ENCODE measurements at regions not wholly inside any gene's neighbourhood (a gene's known extent, or its start where the extent isn't known, plus 50 kb on each side); places are given as distances from the start of the nearest gene placed in this dataset.
"Not testable (repeated sequence)": the region's sequence is repeated elsewhere in the genome, so short reads cannot be mapped to it uniquely, and the experiment has no call there.

DNA sequence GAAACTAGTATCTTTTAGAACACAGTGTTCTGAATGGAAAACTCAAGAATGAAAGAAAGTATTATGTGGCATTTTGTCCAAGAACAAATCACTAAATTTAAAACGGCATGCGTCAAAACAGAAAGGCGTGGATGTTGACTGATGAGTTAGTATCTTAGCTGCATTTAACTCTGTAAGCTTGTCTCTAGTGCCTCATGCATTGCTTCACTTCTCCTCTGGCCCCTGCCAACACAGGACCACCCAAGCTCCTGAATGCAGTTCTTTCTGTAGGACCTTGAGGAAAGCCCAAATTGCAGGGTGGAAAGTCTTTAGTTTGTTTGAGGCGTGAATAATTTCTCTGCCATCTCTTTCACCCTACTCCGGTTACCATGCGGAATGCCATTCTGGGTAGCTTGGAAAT is 632.2 kb downstream of the COL12A1 start:
- TF ChIP-seq CTCF (conservative IDR thresholded peaks at IDR 0.05) (no peak), ZFX (IDR thresholded peaks at IDR 0.05) (no peak)
- H3K27ac ChIP-seq, result no peak overlapping the region

DNA sequence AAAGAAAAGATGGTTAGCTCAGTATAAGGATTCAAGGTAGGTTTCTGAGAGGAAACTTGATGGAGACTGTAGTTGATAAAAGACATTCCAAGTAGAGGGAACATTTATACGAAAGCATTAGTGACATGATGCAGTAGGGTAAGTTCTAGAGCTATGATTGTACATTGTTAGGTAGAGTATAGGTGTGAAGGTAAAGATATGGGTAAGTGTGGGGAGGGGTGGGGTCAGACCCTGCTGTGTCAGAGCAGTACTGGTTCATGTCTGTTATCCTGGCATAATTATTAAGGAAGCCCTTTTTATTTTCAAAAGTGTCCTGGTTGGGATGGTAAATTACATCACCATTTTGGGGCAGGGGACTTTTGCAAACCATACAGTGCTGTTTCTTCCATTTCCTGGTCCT is 635.8 kb downstream of the COL12A1 start:
- H3K27ac ChIP-seq, result no peak overlapping the region
- TF ChIP-seq CTCF (conservative IDR thresholded peaks at IDR 0.05), result no peak
- no peak for TF ChIP-seq ZFX (IDR thresholded peaks at IDR 0.05)

- TF ChIP-seq CTCF (conservative IDR thresholded peaks at IDR 0.05), result no peak
- no peak for TF ChIP-seq ZFX (IDR thresholded peaks at IDR 0.05)
- no peak overlapping the region for H3K27ac ChIP-seq
Measured at GRCh38 chr6:74568861-74569260, 637.0 kb downstream of the COL12A1 start.

- H3K27ac ChIP-seq, result not testable (repeated sequence)
Measured at GRCh38 chr6:74567923-74568290, 637.9 kb downstream of the COL12A1 start.

DNA sequence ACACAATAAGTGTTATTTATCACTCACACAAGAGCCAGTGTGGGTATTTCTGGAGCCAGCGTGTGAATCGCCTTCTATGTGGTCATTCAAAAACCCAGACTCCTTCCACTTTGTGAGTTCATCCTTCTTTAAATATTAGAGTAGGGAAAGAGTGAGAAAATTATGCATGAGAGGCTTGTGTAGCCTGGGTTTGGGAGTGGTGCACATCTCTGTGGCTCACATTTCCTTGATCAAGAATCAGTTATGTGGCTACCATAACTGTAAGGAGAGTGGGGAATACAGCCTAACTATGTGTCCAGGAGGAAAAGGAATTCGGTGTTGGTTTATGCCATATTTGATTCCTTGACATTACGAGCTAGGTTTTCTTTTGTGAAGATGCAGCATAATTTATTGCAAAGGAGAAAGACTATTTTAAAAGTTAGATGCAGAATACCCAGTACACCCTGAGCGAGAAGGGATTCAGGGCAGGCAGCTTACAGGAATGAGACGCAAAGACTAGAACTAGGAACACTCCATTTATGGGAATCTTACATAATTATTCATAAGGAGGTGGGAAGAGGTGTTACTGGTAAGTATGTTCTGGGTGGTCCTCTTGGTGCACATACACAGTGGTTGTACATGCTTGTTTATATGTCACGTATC is 638.5 kb downstream of the COL12A1 start:
- TF ChIP-seq CTCF (conservative IDR thresholded peaks at IDR 0.05) (no peak), ZFX (IDR thresholded peaks at IDR 0.05) (no peak)
- H3K27ac ChIP-seq, result no peak overlapping the region

- H3K27ac ChIP-seq, result no peak overlapping the region
- TF ChIP-seq CTCF (conservative IDR thresholded peaks at IDR 0.05) (no peak), ZFX (IDR thresholded peaks at IDR 0.05) (no peak)
Measured at GRCh38 chr6:74557236-74557635, 648.6 kb downstream of the COL12A1 start.

- no peak for TF ChIP-seq CTCF (conservative IDR thresholded peaks at IDR 0.05)
- TF ChIP-seq ZFX (IDR thresholded peaks at IDR 0.05), result no peak
- no peak overlapping the region for H3K27ac ChIP-seq
Measured at GRCh38 chr6:74554041-74554440, 651.8 kb downstream of the COL12A1 start.

- no peak for TF ChIP-seq ZFX (IDR thresholded peaks at IDR 0.05)
- TF ChIP-seq CTCF (conservative IDR thresholded peaks at IDR 0.05), result no peak
- no peak overlapping the region for H3K27ac ChIP-seq
Measured at GRCh38 chr6:74551896-74552295, 654.0 kb downstream of the COL12A1 start.
